T-helper 9 cell (primary cell): ENCODE measurements at regions not wholly inside any gene's neighbourhood (a gene's known extent, or its start where the extent isn't known, plus 50 kb on each side); places are given as distances from the start of the nearest gene placed in this dataset.
"Not testable (repeated sequence)": the region's sequence is repeated elsewhere in the genome, so short reads cannot be mapped to it uniquely, and the experiment has no call there.

ENCODE experiments used
- DNase-seq: peaks from one replicate; pipeline ENCODE4 v3.0.0-alpha.2; 2020

- DNase-seq = no peak
These were observed 355.7 kb upstream of the TMEM132C start for GRCh38 chr12:127911291-127911690.

DNA sequence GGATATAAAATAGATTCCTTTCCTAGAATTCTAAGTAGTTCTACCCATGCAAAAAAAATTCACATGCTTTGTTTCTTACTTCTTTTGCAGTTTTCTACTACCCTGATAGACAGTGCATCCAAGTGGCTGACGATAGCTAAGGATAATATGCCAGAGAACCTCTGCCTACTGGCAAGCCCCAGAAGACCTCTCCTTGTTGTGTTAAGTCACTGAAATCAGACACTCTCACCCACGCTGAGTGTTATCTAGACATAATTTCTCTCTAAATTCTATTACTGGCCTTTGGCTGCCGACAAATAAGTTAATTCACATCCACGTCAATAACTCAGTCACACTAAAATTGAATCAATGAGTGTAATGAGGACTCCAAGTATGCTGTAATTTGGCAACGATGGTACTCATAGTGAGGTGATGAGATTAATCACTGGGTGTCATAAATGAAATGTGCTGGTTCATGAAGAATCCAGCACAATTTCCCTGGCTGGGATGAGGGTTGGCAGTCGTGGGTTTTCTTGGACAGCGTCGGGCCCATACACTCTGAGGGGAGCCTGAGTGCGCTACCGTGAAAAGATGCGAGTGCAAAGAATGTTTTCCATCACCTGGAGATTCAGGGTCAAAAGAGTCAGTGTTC lies 354.8 kb upstream of the TMEM132C start:
- DNase-seq = no peak

GRCh38 chr12:127923501-127923900 lies 343.5 kb upstream of the TMEM132C start:
- no peak for DNase-seq

DNA sequence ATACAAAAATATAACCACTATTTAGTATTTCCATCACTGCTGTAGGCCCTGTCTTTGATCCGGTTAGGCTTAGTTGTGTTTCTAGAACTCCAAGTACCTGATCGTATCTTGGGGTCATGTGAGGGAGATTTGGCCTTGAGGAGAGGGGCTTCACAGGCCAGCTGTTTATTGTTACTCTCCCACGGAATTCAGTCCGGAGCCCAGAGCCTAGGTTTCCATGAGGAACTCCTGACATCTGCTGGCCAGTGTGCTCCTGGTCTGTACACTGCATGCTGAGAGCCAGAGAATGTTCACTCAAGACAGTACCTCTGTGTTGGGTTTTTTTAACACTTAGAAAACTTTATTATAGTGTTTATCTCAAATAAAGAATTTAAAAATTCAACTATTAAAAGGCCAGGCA lies 341.0 kb upstream of the TMEM132C start:
- DNase-seq = no peak

GRCh38 chr12:127928178-127928577 lies 338.8 kb upstream of the TMEM132C start:
- DNase-seq = no peak

GRCh38 chr12:127928615-127929571 lies 338.1 kb upstream of the TMEM132C start:
- DNase-seq = no peak

- no peak for DNase-seq
These were observed 336.8 kb upstream of the TMEM132C start for GRCh38 chr12:127930122-127930521.

- no peak for DNase-seq
These were observed 332.6 kb upstream of the TMEM132C start for GRCh38 chr12:127934409-127934808.

GRCh38 chr12:127936463-127936862 lies 330.5 kb upstream of the TMEM132C start:
- DNase-seq = no peak

DNA sequence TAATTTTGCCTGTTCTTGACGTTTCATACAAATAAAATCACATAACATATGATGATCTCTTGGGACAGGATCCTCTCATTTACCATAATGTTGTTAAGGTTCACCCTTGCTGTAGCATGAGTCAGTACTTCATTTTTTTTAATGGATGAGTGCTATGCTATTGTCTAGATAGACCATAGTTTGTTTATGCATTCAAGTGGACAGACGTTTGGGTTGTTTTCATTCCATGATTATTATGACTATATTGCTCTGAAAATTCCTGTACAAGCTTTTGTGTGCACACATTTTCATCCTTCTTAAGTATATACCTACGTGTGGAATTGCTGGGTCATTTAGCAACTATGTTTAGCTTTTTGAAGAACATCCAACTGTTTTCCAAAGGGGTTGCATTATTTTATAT lies 325.6 kb upstream of the TMEM132C start:
- DNase-seq = no peak

DNA sequence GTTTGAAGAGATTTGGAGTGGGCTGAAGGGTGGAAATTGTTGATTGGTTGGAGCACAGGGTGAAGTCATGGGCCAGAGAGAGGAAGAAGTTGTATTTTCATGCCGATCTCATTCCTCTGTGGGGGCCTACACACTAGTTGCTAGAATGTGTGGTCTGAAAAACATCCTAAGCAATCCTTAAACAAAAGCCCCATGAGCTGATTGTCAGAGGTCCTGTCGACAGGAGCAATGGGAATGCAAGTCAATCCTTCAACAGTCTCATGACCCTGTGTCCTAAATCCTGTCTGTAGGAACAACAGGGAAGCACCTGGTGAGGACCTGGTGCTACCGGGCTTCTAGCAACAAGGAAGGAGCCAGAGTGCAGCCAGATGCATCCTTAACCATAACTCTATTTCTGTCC lies 324.0 kb upstream of the TMEM132C start:
- DNase-seq = no peak

GRCh38 chr12:127943481-127944210 lies 323.3 kb upstream of the TMEM132C start:
- DNase-seq = no peak

GRCh38 chr12:127944211-127944899 lies 322.6 kb upstream of the TMEM132C start:
- no peak for DNase-seq

DNA sequence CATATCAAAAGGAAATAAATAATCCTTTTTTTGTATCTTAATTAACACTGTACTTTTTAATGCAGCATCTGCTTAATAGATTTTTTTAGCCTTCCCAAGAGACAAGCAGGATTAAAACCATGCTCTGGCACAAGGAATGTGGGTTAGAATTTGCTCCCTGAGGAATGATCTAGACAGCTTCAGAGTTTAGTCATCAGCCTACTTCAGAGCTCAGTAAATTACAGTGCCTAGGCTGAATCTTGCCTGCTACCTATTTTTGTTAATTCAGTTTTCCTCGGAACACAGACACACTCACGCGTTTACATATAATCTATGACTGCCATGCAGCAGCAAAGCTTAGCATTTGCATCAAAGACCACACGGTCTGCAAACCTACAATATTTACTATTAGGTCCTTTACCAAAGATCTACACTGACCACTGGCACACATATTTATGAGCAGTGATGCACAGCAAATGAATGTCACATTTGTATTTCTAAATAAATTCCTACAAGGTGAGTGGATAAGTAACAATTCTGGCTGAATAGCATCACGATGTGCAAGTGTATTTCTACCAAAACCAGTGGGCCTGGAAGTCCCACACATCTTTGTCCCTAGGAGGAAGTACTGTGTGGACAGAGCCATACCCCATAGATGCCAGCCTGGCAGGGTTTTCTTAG lies 309.8 kb upstream of the TMEM132C start:
- no peak for DNase-seq

DNA sequence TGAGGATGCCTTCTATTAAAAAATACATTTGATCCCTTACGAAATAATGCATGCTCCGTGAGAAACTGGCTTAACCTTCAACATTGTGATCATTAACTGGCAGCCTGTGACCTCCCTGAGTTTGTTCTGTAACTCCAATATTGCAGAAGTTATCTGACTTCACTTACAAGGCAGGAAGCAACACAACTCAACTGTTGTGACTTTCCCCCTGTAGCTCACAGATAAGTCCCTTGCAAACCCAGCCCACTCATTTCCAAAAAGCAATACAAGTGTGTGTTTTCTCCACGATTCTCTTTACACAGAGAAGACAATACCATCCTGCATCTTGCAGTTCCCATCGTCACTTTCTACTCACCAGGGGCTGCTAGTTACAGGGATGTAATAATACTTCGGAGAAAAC lies 304.7 kb upstream of the TMEM132C start:
- DNase-seq = no peak

DNA sequence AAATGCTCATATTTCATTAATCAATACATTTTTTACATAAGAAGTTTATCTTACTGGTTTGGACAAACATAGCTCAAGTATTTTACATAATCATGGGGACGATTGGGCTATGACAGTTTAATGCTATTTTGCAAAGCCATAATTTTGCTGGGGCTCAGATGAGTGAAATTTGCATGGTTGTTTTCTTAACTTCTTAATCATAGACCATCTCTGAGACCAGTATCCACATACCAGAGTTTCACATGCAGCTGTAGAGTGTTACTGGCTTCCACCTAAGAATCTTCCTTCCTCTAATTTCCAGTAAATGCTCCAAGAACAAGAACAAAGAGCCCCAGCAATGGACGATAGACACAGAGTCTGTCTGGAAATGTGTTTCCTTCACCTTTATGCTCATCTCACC lies 303.0 kb upstream of the TMEM132C start:
- no peak for DNase-seq

- no peak for DNase-seq
These were observed 302.3 kb upstream of the TMEM132C start for GRCh38 chr12:127964717-127965116.

DNA sequence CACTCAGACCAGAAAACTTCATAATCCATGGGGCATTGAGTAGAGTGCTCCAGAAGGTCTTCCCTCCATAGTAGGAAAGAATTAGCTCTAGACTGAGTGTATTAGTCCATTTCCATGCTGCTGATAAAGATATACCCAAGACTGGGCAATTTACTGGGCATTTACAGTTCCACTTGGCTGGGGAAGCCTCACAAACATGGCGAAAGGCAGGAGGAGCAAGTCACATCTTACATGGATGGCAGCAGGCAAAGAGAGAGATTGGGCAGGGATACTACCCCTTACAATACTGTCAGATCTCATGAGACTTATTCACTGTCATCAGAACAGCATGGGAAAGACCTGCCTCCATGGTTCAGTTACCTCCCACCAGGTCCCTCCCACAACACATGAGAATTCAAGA lies 300.6 kb upstream of the TMEM132C start:
- no peak for DNase-seq

GRCh38 chr12:127970491-127970890 lies 296.5 kb upstream of the TMEM132C start:
- no peak for DNase-seq

GRCh38 chr12:127980585-127980984 lies 286.4 kb upstream of the TMEM132C start:
- DNase-seq = no peak

DNA sequence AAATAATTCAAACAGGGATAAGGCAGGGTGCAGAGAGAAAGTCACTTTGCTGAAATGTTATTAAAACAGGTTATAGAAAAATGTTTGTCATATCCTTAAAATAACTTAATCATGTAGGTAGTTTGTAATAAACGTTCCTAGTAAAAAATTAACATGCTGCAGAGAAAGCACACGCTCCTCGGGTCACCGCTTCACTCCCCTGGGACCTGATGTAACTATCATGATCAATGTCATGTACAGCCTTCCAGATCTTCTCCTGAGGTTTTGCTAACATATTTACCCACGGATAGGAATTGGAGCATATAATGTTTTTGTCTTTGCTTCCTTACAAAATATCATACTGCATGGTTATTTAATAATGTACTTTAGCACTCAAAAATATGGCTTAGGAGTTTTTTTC lies 285.1 kb upstream of the TMEM132C start:
- no peak for DNase-seq

DNA sequence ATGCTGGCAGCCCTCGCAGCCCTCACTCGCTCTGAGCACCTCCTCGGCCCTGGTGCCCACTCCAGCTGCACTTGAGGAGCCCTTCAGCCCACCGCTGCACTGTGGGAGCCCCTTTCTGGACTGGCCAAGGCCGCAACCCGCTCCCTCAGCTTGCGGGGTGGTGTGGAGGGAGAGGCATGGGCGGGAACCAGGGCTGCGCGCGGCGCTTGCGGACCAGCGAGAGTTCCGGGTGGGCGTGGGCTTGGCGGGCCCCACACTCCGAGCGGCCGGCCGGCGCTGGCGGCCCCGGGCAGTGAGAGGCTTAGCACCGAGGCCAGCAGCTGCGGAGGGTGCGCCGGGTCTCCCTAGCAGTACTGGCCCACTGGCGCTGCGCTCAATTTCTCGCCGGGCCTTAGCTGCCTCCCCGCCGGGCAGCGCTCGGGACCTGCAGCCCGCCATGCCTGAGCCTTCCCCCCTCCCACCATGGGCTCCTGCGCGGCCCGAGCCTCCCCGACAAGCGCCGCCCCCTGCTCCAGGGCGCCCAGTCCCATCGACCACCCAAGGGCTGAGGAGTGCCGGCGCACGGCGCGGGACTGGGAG lies 283.7 kb upstream of the TMEM132C start:
- not testable (repeated sequence) for DNase-seq
